Keratinocyte (primary cell): ENCODE measurements at regions not wholly inside any gene's neighbourhood (a gene's known extent, or its start where the extent isn't known, plus 50 kb on each side); places are given as distances from the start of the nearest gene placed in this dataset.

Experiments
- DNase-seq: peaks from one replicate; pipeline ENCODE4 v3.0.0-alpha.2; 2011; ENCODE audit warnings: low read depth, missing footprints, low spot score
- FAIRE-seq: peaks from 2 replicates; lab custom pipeline; 2011; peaks lifted over from hg19 to GRCh38; lab: Jason Lieb, UNC
- H2AFZ ChIP-seq: 2 replicates; pipeline ENCODE4 v1.6.0; 2012; ENCODE audit warnings: low read length, control low read depth, inconsistent platforms; ENCODE audit not compliant: control insufficient read depth
- H3K27ac ChIP-seq: 2 replicates; pipeline ENCODE4 v1.5.1; 2011; ENCODE audit warnings: low read length; ENCODE audit not compliant: control insufficient read depth, insufficient read depth
- H3K27me3 ChIP-seq: 3 replicates; pipeline ENCODE4 v1.6.0; 2011; ENCODE audit warnings: low read length; ENCODE audit not compliant: control insufficient read depth, insufficient read depth; ENCODE audit errors: extremely low read depth
- H3K36me3 ChIP-seq, 2 experiments: 2 replicates in 1 of 2; 3 replicates in 1 of 2; pipeline ENCODE4 v1.5.1; 2011; ENCODE audit warnings: low read length in 2 of 2, mild to moderate bottlenecking in 1 of 2; ENCODE audit not compliant: control insufficient read depth in 2 of 2, insufficient read depth in 2 of 2; ENCODE audit errors: extremely low read depth in 1 of 2
- H3K4me1 ChIP-seq: 3 replicates; pipeline ENCODE4 v1.5.1; 2011; ENCODE audit warnings: low read length; ENCODE audit not compliant: control insufficient read depth, insufficient read depth; ENCODE audit errors: extremely low read depth
- H3K4me2 ChIP-seq: 3 replicates; pipeline ENCODE4 v1.6.0; 2011; ENCODE audit warnings: low read depth, low read length; ENCODE audit not compliant: control insufficient read depth, insufficient read depth; ENCODE audit errors: extremely low read depth
- H3K4me3 ChIP-seq, 3 experiments: fragments of 200-600 bp in 1 of 3; sonication (generic) in 1 of 3; 2 replicates in 2 of 3; 3 replicates in 1 of 3; pipeline ENCODE4 v1.5.1; 2011 to 2016; ENCODE audit warnings: low read length in 3 of 3, mild to moderate bottlenecking in 3 of 3, control low read depth in 2 of 3, inconsistent platforms in 1 of 3, low read depth in 1 of 3, mixed read lengths in 1 of 3, mixed run types in 1 of 3, moderate library complexity in 1 of 3; ENCODE audit not compliant: control insufficient read depth in 2 of 3, insufficient read depth in 2 of 3; ENCODE audit errors: extremely low read depth in 1 of 3
- H3K79me2 ChIP-seq: 2 replicates; pipeline ENCODE4 v1.6.0; 2012; ENCODE audit warnings: low read length; ENCODE audit not compliant: control insufficient read depth, insufficient read depth
- H3K9ac ChIP-seq: 3 replicates; pipeline ENCODE4 v1.6.0; 2011; ENCODE audit warnings: low read length; ENCODE audit not compliant: control insufficient read depth, insufficient read depth; ENCODE audit errors: extremely low read depth
- H3K9me1 ChIP-seq: 3 replicates; pipeline ENCODE4 v1.6.0; 2011; ENCODE audit warnings: low read length; ENCODE audit not compliant: control insufficient read depth, insufficient read depth; ENCODE audit errors: extremely low read depth
- H3K9me3 ChIP-seq: 2 replicates; pipeline ENCODE4 v1.5.1; 2012; ENCODE audit warnings: low read depth, low read length; ENCODE audit not compliant: control insufficient read depth
- H4K20me1 ChIP-seq: 3 replicates; pipeline ENCODE4 v1.6.0; 2011; ENCODE audit warnings: low read length; ENCODE audit not compliant: control insufficient read depth, insufficient read depth; ENCODE audit errors: extremely low read depth
- EZH2 ChIP-seq: IDR thresholded peaks from one replicate; pipeline ENCODE4 v1.6.1; 2012; ENCODE audit warnings: inconsistent platforms, mild to moderate bottlenecking, low read length, moderate library complexity
- dilution Hi-C: fragments of 300-500 bp; cut with MboI; formaldehyde crosslinking; loops from one replicate; pipeline ENCODE4 v1.7.0; 2020; ENCODE audit warnings: low sequenced_read_pairs; ENCODE audit not compliant: extremely low pct_ligation_motif_present
- TF ChIP-seq, protein P1 (sequence below), 3 experiments: IDR thresholded peaks in 1 of 3; conservative IDR thresholded peaks in 1 of 3; optimal IDR thresholded peaks in 1 of 3; 2 replicates in 2 of 3; 3 replicates in 1 of 3; pipeline versions ENCODE3 to v1.5.1; 2011; ENCODE audit warnings: low read length in 3 of 3, mild to moderate bottlenecking in 3 of 3, moderate library complexity in 2 of 3, control low read depth in 1 of 3, inconsistent platforms in 1 of 3; ENCODE audit not compliant: insufficient read depth in 2 of 3; ENCODE audit errors: extremely low read depth in 1 of 3

DNA sequence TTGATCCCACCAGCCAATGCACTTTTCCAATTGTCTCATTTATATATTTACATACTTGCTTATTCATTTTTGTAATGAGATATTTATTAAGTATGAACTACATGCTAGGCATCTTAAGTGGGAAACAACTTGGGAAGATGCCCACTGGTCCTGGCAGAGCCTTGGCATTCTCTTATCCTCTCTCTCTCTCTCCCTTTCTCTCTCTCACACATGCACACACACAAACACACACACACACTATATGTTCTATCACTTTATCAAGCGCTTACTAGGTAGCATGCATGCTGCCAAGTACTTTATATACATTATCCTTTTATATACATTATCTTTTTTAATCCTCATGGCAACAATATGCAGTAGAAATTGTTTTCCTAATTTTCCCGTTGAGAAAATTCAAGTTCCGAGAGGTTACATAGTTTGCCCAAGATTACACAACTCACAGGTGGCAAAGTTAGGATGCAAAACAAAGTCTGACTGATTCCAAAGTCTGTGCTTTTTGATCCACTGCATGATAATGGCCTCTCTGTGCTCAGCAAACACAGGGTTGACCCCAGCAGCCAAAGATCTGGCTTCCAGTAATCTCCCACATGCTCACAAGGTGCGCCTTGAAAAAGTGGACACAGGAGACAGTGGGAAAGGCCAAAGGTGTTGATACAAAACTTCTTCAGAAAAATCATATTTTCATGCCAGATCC, 173.1 kb upstream of the KLF3 start:
- no peak for DNase-seq

DNA sequence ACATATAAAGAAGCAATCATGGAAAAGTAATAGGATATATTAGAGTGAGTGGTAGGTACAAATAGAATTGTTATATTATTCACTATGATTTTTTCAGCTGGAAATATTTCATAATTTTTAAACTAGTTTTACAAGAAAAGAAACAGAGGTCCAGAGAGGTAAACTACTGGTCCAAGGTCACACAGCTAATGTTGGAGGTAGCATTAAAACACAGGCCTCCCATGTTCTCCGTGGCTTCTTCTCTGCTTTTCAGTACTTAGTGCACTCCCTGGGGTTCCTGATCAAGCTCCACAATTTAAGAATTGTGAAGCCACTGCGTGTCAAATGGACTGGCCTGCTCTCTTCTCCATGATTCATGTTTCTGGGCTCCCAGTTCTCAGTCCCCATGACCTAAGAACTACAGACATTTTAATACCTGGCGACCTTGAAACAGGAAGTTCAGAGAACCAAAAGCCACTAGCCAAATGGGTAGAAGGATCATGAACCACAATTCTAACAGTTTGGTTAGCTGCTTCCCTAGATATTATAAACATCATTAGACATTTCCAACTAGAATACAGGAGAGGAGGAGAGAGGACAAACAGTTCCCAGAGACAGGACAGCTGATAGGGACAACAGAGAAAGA, 172.0 kb upstream of the KLF3 start:
- Histone ChIP-seq H3K27me3 (no peaks in the 10 kb centered on the region), H3K27ac (no peak overlapping the region), H3K36me3 (no peaks in the 10 kb centered on the region), H3K4me3 (no peak overlapping the region), H3K4me2 (no peak overlapping the region), H3K9me1 (no peaks in the 10 kb centered on the region), H3K4me1 (peaks cover 7% of the 10 kb centered on the region), H4K20me1 (no peaks in the 10 kb centered on the region), H3K79me2 (no peaks in the 10 kb centered on the region), H3K9ac (no peak overlapping the region), H3K9me3 (no peaks in the 10 kb centered on the region), H2AFZ (no peak overlapping the region)
- no peak for DNase-seq
- FAIRE-seq, result no peak
- dilution Hi-C loops, result no loop called here
- TF ChIP-seq, protein P1, sequence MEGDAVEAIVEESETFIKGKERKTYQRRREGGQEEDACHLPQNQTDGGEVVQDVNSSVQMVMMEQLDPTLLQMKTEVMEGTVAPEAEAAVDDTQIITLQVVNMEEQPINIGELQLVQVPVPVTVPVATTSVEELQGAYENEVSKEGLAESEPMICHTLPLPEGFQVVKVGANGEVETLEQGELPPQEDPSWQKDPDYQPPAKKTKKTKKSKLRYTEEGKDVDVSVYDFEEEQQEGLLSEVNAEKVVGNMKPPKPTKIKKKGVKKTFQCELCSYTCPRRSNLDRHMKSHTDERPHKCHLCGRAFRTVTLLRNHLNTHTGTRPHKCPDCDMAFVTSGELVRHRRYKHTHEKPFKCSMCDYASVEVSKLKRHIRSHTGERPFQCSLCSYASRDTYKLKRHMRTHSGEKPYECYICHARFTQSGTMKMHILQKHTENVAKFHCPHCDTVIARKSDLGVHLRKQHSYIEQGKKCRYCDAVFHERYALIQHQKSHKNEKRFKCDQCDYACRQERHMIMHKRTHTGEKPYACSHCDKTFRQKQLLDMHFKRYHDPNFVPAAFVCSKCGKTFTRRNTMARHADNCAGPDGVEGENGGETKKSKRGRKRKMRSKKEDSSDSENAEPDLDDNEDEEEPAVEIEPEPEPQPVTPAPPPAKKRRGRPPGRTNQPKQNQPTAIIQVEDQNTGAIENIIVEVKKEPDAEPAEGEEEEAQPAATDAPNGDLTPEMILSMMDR (optimal IDR thresholded peaks at IDR 0.05 in 1 of 3, IDR thresholded peaks at IDR 0.05 in 1 of 3, conservative IDR thresholded peaks at IDR 0.05 in 1 of 3; ENCODE audit: extremely low read depth in 1 of 3, insufficient read depth in 2 of 3, low read length in 3 of 3), result no peak
- no peak for TF ChIP-seq EZH2

More for the DNA sequence above, 173.1 kb upstream of the KLF3 start:
- dilution Hi-C loops, result no loop called here
- no peaks in the 10 kb centered on the region for H3K27me3 ChIP-seq
- no peak overlapping the region for H3K4me3 ChIP-seq
- H3K36me3 ChIP-seq, result no peaks in the 10 kb centered on the region
- TF ChIP-seq, protein P1 (optimal IDR thresholded peaks at IDR 0.05 in 1 of 3, IDR thresholded peaks at IDR 0.05 in 1 of 3, conservative IDR thresholded peaks at IDR 0.05 in 1 of 3; ENCODE audit: extremely low read depth in 1 of 3, insufficient read depth in 2 of 3, low read length in 3 of 3), result no peak
- TF ChIP-seq EZH2, result no peak
- H3K9ac ChIP-seq, result no peak overlapping the region
- no peak for FAIRE-seq
- H3K4me1 ChIP-seq, result peaks cover 7% of the 10 kb centered on the region
- no peaks in the 10 kb centered on the region for H3K79me2 ChIP-seq
- no peak overlapping the region for H3K27ac ChIP-seq
- no peaks in the 10 kb centered on the region for H3K9me3 ChIP-seq
- H3K4me2 ChIP-seq, result no peak overlapping the region
- no peaks in the 10 kb centered on the region for H3K9me1 ChIP-seq
- H2AFZ ChIP-seq, result peak overlapping the region; percentile 45
- no peaks in the 10 kb centered on the region for H4K20me1 ChIP-seq
